Right ventricle myocardium inferior (tissue), 1 donor: ENCODE measurements at regions not wholly inside any gene's neighbourhood (a gene's known extent, or its start where the extent isn't known, plus 50 kb on each side); places are given as distances from the start of the nearest gene placed in this dataset.
A peak's percentile ranks its signal among the peaks of the same experiment; 100 is the strongest.

Experiments used
- ATAC-seq: fragments of 200-7000 bp; cut with Tn5 transposase; one replicate; pipeline ENCODE4 v1.9.1; 2020; ENCODE audit warnings: mild to moderate bottlenecking, moderate library complexity
- DNase-seq: peaks from one replicate; pipeline ENCODE4 v3.0.0; 2021; ENCODE audit errors: missing footprints
- intact Hi-C: fragments of 100-400 bp; cut with DNase I; formaldehyde crosslinking; loops from one replicate; pipeline ENCODE4 v1.11.0; 2022
- donor health status: DM: no; HTN: yes; CAD: no; lungs with severe emphysema.

GRCh38 chr9:129285979-129286772 is 108.1 kb upstream of the IER5L start:
- ATAC-seq: no peak
- intact Hi-C loops: no loop called here
- DNase-seq: no peak

DNA sequence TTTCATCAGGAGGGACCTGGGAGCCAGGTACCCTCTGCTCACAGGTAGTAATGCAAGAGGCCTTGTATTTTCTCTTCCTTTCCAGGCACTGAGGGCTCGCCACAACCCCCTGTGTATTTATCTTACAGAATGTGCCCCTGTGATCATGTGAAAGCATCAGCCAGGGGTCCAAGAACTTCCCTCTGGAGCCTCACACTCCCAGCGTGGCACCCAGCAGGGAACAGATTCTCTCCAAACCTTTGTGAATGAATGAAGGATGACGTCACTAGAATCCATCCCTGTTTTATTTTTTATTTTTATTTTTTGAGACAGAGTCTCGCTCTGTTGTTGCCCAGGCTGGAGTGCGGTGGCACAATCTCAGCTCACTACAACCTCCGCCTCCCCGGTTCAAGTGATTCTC is 107.3 kb upstream of the IER5L start:
- DNase-seq (no peak), ATAC-seq (no peak)
- intact Hi-C loops: no loop called here

DNA sequence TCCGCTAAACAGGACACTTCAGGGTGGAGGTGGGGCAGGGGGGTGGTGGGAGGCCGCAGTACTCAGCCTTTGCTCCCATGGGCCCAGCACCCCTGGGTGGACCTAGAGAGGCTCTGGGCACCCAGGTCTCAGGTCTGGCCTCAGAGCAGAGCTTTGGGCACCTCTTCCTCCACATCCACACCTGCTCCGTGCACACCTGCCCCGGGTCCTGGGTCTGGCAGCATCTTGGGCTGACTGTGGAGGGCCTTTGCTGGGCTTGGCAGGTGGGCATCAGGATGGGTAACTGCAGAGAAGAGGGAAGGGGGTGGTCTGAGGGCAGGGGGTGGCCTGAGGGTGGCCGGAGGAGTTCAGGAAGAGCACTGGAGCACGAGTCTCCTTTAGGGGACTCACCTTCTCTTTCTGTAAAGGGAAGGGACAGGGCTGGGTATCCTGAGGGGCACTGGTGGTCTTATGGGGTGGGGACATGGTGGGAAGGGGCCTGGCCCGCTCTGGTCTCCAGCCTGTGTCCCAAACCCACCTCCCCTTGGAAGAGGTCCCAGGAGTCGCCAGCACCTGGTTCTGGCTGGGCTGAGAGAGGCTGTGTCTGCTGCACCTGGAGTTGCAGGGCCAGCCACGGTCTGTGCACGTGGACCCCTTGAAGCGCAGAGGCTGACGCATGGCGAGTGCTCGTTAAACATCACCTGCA is 106.7 kb upstream of the IER5L start:
- intact Hi-C loops: no loop called here
- ATAC-seq: no peak
- DNase-seq: no peak

DNA sequence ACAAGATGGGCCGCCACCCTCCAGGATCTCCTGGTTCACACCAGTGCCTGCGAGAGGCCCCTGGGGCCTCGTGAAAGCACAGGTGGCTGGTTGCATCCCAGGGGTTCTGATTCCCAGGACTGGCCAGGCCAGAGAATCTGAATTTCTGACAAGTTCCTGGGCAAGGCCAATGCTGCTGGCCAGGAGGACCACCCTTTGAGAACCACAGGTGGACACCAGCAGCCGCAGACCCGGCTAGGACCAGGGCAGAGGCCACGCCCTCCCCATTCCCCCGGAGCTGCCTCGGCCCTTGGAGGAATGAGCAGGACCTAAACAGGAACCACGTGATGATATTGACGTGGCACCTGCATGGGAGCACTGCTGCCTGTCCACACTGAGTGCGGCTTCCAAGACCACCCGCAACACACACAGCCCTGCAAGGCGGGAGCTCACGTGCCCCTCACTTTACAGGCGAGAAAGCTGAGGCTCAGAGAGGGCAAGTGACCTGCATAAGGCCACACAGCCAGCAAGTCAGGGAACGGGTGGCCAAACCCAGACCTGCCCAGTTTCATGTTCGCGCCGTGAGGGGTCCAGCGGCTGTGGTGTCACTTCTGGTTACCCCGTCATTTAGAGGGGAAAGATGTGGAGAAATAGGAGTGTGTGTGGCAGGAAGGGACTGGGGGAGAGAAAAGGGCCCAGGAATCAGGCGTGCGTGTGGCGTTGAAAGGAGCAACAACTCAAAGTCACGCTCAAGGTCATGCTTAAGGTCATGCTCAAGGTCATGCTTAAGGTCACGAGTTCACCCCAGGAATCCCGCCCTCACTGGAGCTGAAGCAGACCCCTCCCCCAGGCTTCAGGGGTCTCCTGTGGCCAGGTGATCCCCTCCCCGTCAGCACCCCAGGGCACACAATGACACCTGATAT is 105.9 kb upstream of the IER5L start:
- DNase-seq: no peak
- ATAC-seq: no peak
- intact Hi-C loops: no loop called here

- intact Hi-C loops: no loop called here
- no peak for DNase-seq
- no peak for ATAC-seq
Measured at GRCh38 chr9:129283291-129283691, 105.2 kb upstream of the IER5L start.

GRCh38 chr9:129282731-129283211 is 104.7 kb upstream of the IER5L start:
- ATAC-seq (peak; percentile 12), DNase-seq (no peak)
- intact Hi-C loops: no loop called here

DNA sequence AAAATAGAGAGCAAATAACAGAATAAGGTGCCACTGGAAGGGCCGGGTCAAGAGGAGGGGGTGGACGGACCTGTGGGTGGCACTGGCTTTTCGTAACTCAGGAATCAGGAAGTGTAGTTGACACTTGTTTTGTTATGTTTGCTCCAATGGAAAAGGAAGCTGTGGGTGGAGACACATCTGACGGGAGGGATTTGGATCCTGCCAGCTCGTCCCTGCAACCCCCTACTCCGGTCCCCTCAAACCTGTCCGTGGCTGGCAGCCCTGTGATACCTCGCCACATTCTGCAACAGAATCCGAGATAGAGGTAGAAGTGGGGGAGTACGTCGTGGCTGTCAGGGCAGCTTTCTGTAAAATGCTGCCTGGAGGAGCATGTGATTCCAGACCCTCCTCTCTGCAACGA is 104.2 kb upstream of the IER5L start:
- DNase-seq (no peak), ATAC-seq (peak; percentile 46)
- intact Hi-C loops: no loop called here

GRCh38 chr9:129281506-129282145 is 103.6 kb upstream of the IER5L start:
- ATAC-seq (no peak), DNase-seq (no peak)
- intact Hi-C loops: no loop called here

GRCh38 chr9:129280623-129281271 is 102.7 kb upstream of the IER5L start:
- intact Hi-C loops: no loop called here
- ATAC-seq (no peak), DNase-seq (no peak)

GRCh38 chr9:129280236-129280622 is 102.2 kb upstream of the IER5L start:
- intact Hi-C loops: no loop called here
- ATAC-seq (no peak), DNase-seq (no peak)

DNA sequence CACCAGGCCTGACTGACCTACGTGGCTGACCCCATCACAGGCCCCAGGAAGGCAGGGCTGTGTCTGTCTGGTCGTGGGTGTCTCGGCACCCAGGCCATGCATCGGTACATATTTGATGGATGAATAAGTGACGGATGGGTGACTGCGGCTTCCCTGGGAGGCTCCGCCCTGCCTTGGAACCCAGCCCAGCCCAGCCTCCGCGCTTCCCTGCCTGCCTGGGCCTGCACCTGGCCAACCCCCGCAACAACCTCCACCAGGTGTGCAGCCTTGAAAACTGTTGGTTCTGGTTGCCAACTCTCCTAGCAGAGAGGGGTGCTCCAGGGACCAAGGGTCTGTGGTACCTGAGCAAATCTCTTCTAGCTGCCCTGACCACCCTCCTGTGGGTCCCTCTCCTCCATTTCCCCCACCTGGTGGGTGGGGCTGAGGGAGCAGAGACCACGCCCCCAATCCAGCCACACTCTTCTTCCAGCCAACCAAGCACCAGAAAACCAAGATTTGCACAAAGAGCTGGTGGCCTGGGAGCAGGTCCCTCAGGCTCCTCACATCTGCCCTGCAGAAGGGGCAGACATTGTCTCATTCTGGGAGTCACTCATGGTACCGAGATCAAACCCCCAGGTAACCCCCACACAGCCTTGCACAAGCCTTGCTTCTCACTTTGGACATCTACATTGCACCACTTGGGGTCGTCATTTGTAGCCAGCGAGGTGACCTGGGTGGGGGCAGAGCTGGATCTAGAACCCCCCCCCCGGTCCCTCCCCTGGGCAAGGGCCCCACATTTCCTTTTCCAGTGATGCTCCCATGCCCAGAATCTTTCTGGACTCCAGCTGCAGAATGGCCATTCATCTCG is 100.6 kb upstream of the IER5L start:
- intact Hi-C loops: no loop called here
- DNase-seq: no peak
- no peak for ATAC-seq

GRCh38 chr9:129276486-129277230 is 98.6 kb upstream of the IER5L start:
- ATAC-seq (no peak), DNase-seq (no peak)
- intact Hi-C loops: no loop called here

- ATAC-seq (no peak), DNase-seq (no peak)
- intact Hi-C loops: no loop called here
Measured at GRCh38 chr9:129275626-129276247, 97.7 kb upstream of the IER5L start.

GRCh38 chr9:129273941-129274684 is 96.1 kb upstream of the IER5L start:
- ATAC-seq (no peak), DNase-seq (no peak)
- intact Hi-C loops: no loop called here

GRCh38 chr9:129273136-129273895 is 95.3 kb upstream of the IER5L start:
- DNase-seq: no peak
- intact Hi-C loops: no loop called here
- no peak for ATAC-seq
